ENCODE measurements at regions not wholly inside any gene's neighbourhood (a gene's known extent, or its start where the extent isn't known, plus 50 kb on each side); places are given as distances from the start of the nearest gene placed in this dataset.
"Not testable (repeated sequence)": the region's sequence is repeated elsewhere in the genome, so short reads cannot be mapped to it uniquely, and the experiment has no call there.

GRCh38 chrX:9376111-9376510 lies 88.7 kb upstream of the TBL1X start:
- Histone ChIP-seq H3K4me3 (no peak overlapping the region), H3K27ac (no peak overlapping the region), H3K9me3 (replicated peaks in 1 of 3) (no peaks in the 10 kb centered on the region), H3K4me1 (replicated peaks in 1 of 2) (no peaks in the 10 kb centered on the region), H3K27me3 (peaks cover 11% of the 10 kb centered on the region), H3K36me3 (replicated peaks in 1 of 2) (no peaks in the 10 kb centered on the region)
- no peak for TF ChIP-seq POLR2A (IDR thresholded peaks at IDR 0.05)
- TF ChIP-seq CTCF (IDR thresholded peaks at IDR 0.05), result no peak
- intact Hi-C loops (cut with DNase I), result no loop called here
- DNase-seq, result no peak
- WGBS, 4 donors, result 77 to 82% (median 81%) methylated on average over 3 to 4 of the region's 4 CpGs

GRCh38 chrX:9377216-9377615 lies 87.6 kb upstream of the TBL1X start:
- intact Hi-C loops (cut with DNase I); H3K4me1 ChIP-seq (replicated peaks in 1 of 2); H3K4me3 ChIP-seq; H3K9me3 ChIP-seq (replicated peaks in 1 of 3); H3K27ac ChIP-seq; DNase-seq; H3K36me3 ChIP-seq (replicated peaks in 1 of 2): not testable (repeated sequence)
- H3K27me3 ChIP-seq, result peaks cover 15% of the 10 kb centered on the region
- WGBS, 4 donors, result 62 to 91% (median 82%) methylated on average over 3 of the region's 3 CpGs

GRCh38 chrX:9378980-9379696 lies 85.7 kb upstream of the TBL1X start:
- H3K36me3 ChIP-seq (replicated peaks in 1 of 2), result no peaks in the 10 kb centered on the region
- DNase-seq, result no peak
- intact Hi-C loops (cut with DNase I), result no loop called here

GRCh38 chrX:9379697-9380551 lies 84.9 kb upstream of the TBL1X start:
- Histone ChIP-seq H3K36me3 (replicated peaks in 1 of 2) (no peaks in the 10 kb centered on the region), H3K4me3 (no peak overlapping the region), H3K4me1 (replicated peaks in 1 of 2) (no peaks in the 10 kb centered on the region), H3K9me3 (replicated peaks in 1 of 3) (no peaks in the 10 kb centered on the region), H3K27me3 (peaks cover 17% of the 10 kb centered on the region), H3K27ac (no peak overlapping the region)
- TF ChIP-seq POLR2A (IDR thresholded peaks at IDR 0.05), result no peak
- no peak for TF ChIP-seq CTCF (IDR thresholded peaks at IDR 0.05)
- 64 to 85% (median 74%) methylated on average over 4 to 10 of the region's 10 CpGs for WGBS, 4 donors
- intact Hi-C loops (cut with DNase I), result no loop called here
- DNase-seq, result no peak

More at GRCh38 chrX:9378980-9379696, 85.7 kb upstream of the TBL1X start:
- H3K27ac ChIP-seq, result no peak overlapping the region
- no peaks in the 10 kb centered on the region for H3K9me3 ChIP-seq (replicated peaks in 1 of 3)
- no peak overlapping the region for H3K4me3 ChIP-seq
- no peaks in the 10 kb centered on the region for H3K4me1 ChIP-seq (replicated peaks in 1 of 2)
- H3K27me3 ChIP-seq, result peaks cover 17% of the 10 kb centered on the region
- TF ChIP-seq CTCF (IDR thresholded peaks at IDR 0.05) (no peak), POLR2A (IDR thresholded peaks at IDR 0.05) (no peak)
- WGBS, 4 donors, result 40 to 70% (median 62%) methylated on average over 5 to 7 of the region's 7 CpGs

Data from adrenal gland (tissue), 9 donors.